SIG-M5 treated with dmso at 0.1 percent for 504 hours (cell line): ENCODE measurements at regions not wholly inside any gene's neighbourhood (a gene's known extent, or its start where the extent isn't known, plus 50 kb on each side); places are given as distances from the start of the nearest gene placed in this dataset.
"Not testable (repeated sequence)": the region's sequence is repeated elsewhere in the genome, so short reads cannot be mapped to it uniquely, and the experiment has no call there.

Experiments used
- DNase-seq: peaks from one replicate; lab custom pipeline; 2025; ENCODE audit not compliant: unreplicated experiment; lab: John Stamatoyannopoulos, UW

GRCh38 chr12:131249246-131250027 is 295.7 kb downstream of the ADGRD1 start:
- no peak for DNase-seq

- no peak for DNase-seq
Measured at GRCh38 chr12:131250028-131250950, 296.6 kb downstream of the ADGRD1 start.

- DNase-seq = no peak
Measured at GRCh38 chr12:131250951-131251315, 297.2 kb downstream of the ADGRD1 start.

GRCh38 chr12:131251336-131252101 is 297.8 kb downstream of the ADGRD1 start:
- no peak for DNase-seq

- DNase-seq = no peak
Measured at GRCh38 chr12:131253376-131254026, 299.8 kb downstream of the ADGRD1 start.

- DNase-seq = no peak
Measured at GRCh38 chr12:131254374-131254773, 300.7 kb downstream of the ADGRD1 start.

GRCh38 chr12:131258398-131258797 is 304.7 kb downstream of the ADGRD1 start:
- DNase-seq = no peak

GRCh38 chr12:131260251-131260905 is 306.7 kb downstream of the ADGRD1 start:
- no peak for DNase-seq

- no peak for DNase-seq
Measured at GRCh38 chr12:131260954-131261353, 307.2 kb downstream of the ADGRD1 start.

GRCh38 chr12:131261906-131262305 is 308.2 kb downstream of the ADGRD1 start:
- no peak for DNase-seq

- DNase-seq = no peak
Measured at GRCh38 chr12:131263626-131264025, 309.9 kb downstream of the ADGRD1 start.

GRCh38 chr12:131264635-131265034 is 310.9 kb downstream of the ADGRD1 start:
- DNase-seq = no peak

GRCh38 chr12:131266591-131267467 is 313.1 kb downstream of the ADGRD1 start:
- DNase-seq = no peak

GRCh38 chr12:131267576-131267975 is 313.9 kb downstream of the ADGRD1 start:
- DNase-seq = no peak

GRCh38 chr12:131268123-131268522 is 314.4 kb downstream of the ADGRD1 start:
- not testable (repeated sequence) for DNase-seq

- not testable (repeated sequence) for DNase-seq
Measured at GRCh38 chr12:131268571-131268970, 314.9 kb downstream of the ADGRD1 start.

- DNase-seq = no peak
Measured at GRCh38 chr12:131269551-131269950, 315.8 kb downstream of the ADGRD1 start.

GRCh38 chr12:131269977-131270376 is 316.3 kb downstream of the ADGRD1 start:
- not testable (repeated sequence) for DNase-seq

- no peak for DNase-seq
Measured at GRCh38 chr12:131271724-131272123, 318.0 kb downstream of the ADGRD1 start.
